Thoracic aorta (tissue), 2 donors: ENCODE measurements at regions not wholly inside any gene's neighbourhood (a gene's known extent, or its start where the extent isn't known, plus 50 kb on each side); places are given as distances from the start of the nearest gene placed in this dataset.

Experiments used
- ATAC-seq: fragments of 150-250 bp; one replicate; pipeline ENCODE4 v1.8.0; 2017; ENCODE audit warnings: low read depth; ENCODE audit not compliant: insufficient number of reproducible peaks, low FRiP score
- DNase-seq: peaks from one replicate; pipeline ENCODE4 v3.0.0-alpha.2; 2020; ENCODE audit warnings: low spot score
- H3K27ac ChIP-seq, 2 donors: fragments of 200-600 bp; sonication (generic); 1 replicate in 1 of 2; 2 replicates in 1 of 2; pipeline ENCODE4 v1.5.1; 2016; ENCODE audit warnings: mild to moderate bottlenecking in 2 of 2, moderate library complexity in 2 of 2
- H3K27me3 ChIP-seq: fragments of 200-600 bp; sonication (generic); replicated peaks from 2 replicates; pipeline ENCODE4 v1.6.0; 2016; ENCODE audit warnings: mild to moderate bottlenecking; ENCODE audit not compliant: insufficient read depth
- H3K36me3 ChIP-seq: fragments of 200-600 bp; sonication (generic); one replicate; pipeline ENCODE4 v1.5.1; 2016
- H3K4me1 ChIP-seq, 2 donors: fragments of 200-600 bp; sonication (generic); 1 replicate in 1 of 2; 2 replicates in 1 of 2; pipeline versions ENCODE4 v1.5.1 to v1.6.0; 2016; ENCODE audit warnings: low read depth in 2 of 2, mild to moderate bottlenecking in 1 of 2; ENCODE audit not compliant: control insufficient read depth in 1 of 2
- H3K4me3 ChIP-seq: fragments of 200-600 bp; sonication (generic); 2 replicates; pipeline ENCODE4 v1.5.1; 2016; ENCODE audit warnings: mild to moderate bottlenecking
- H3K9me3 ChIP-seq: fragments of 200-600 bp; sonication (generic); 2 replicates; pipeline ENCODE4 v1.5.1; 2016
- CTCF ChIP-seq: fragments of 200-600 bp; sonication (generic); IDR thresholded peaks from one replicate; pipeline ENCODE4 v1.5.1; 2019; ENCODE audit warnings: antibody characterized with exemption

- Histone ChIP-seq H3K4me3 (no peak overlapping the region), H3K27me3 (no peaks in the 10 kb centered on the region), H3K27ac (no peak overlapping the region), H3K36me3 (no peaks in the 10 kb centered on the region), H3K9me3 (no peaks in the 10 kb centered on the region), H3K4me1 (peaks cover 3 to 11% of the 10 kb centered on the region in 2 donors)
- TF ChIP-seq CTCF: no peak
- DNase-seq: no peak
- no peak for ATAC-seq
Observed at GRCh38 chr4:128463006-128463405, 175.4 kb upstream of the PGRMC2 start.

GRCh38 chr4:128462103-128462783 lies 174.6 kb upstream of the PGRMC2 start:
- Histone ChIP-seq H3K27me3 (no peaks in the 10 kb centered on the region), H3K4me3 (no peak overlapping the region), H3K36me3 (no peaks in the 10 kb centered on the region), H3K9me3 (no peaks in the 10 kb centered on the region), H3K27ac (no peak overlapping the region), H3K4me1 (peaks cover 0 to 3% of the 10 kb centered on the region in 2 donors)
- no peak for TF ChIP-seq CTCF
- DNase-seq: no peak
- no peak for ATAC-seq

- Histone ChIP-seq H3K36me3 (no peaks in the 10 kb centered on the region), H3K9me3 (no peaks in the 10 kb centered on the region), H3K27me3 (no peaks in the 10 kb centered on the region), H3K4me1 (no peaks in the 10 kb centered on the region), H3K4me3 (no peak overlapping the region), H3K27ac (no peak overlapping the region)
- ATAC-seq: peak; percentile 71
- no peak for DNase-seq
- no peak for TF ChIP-seq CTCF
Observed at GRCh38 chr4:128461291-128462102, 173.9 kb upstream of the PGRMC2 start.

- Histone ChIP-seq H3K9me3 (no peaks in the 10 kb centered on the region), H3K4me1 (peaks cover 0 to 5% of the 10 kb centered on the region in 2 donors), H3K27me3 (no peaks in the 10 kb centered on the region), H3K4me3 (no peak overlapping the region), H3K27ac (no peak overlapping the region), H3K36me3 (no peaks in the 10 kb centered on the region)
- no peak for DNase-seq
- TF ChIP-seq CTCF: no peak
- no peak for ATAC-seq
Observed at GRCh38 chr4:128459547-128459946, 171.9 kb upstream of the PGRMC2 start.

GRCh38 chr4:128458816-128459215 lies 171.2 kb upstream of the PGRMC2 start:
- DNase-seq (no peak), ATAC-seq (no peak)
- Histone ChIP-seq H3K9me3 (no peaks in the 10 kb centered on the region), H3K4me3 (no peak overlapping the region), H3K36me3 (no peaks in the 10 kb centered on the region), H3K4me1 (peaks cover 0 to 12% of the 10 kb centered on the region in 2 donors), H3K27ac (no peak overlapping the region), H3K27me3 (no peaks in the 10 kb centered on the region)
- TF ChIP-seq CTCF: no peak
